ENCODE measurements at regions not wholly inside any gene's neighbourhood (a gene's known extent, or its start where the extent isn't known, plus 50 kb on each side); places are given as distances from the start of the nearest gene placed in this dataset.

DNA sequence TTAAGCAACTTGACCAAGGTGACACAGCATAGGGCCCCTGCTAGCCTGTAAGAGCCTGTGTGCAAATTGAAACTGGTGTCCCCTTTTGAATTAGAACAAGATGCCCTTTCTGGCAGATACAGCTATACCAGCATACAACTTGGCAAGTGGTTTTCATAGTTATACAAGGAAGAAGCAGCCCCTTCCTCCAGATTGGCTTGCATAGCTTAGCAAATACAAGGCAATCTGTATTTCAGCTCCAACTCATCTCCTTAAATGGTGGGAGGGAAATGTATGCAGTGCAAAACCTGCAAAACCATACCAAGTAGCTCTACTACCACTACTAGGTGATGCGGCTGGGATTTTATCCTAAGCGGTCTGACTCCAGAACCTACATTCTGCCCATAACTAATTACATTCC, 427.1 kb downstream of the HAPSTR1 start:
- TF ChIP-seq, protein P1, sequence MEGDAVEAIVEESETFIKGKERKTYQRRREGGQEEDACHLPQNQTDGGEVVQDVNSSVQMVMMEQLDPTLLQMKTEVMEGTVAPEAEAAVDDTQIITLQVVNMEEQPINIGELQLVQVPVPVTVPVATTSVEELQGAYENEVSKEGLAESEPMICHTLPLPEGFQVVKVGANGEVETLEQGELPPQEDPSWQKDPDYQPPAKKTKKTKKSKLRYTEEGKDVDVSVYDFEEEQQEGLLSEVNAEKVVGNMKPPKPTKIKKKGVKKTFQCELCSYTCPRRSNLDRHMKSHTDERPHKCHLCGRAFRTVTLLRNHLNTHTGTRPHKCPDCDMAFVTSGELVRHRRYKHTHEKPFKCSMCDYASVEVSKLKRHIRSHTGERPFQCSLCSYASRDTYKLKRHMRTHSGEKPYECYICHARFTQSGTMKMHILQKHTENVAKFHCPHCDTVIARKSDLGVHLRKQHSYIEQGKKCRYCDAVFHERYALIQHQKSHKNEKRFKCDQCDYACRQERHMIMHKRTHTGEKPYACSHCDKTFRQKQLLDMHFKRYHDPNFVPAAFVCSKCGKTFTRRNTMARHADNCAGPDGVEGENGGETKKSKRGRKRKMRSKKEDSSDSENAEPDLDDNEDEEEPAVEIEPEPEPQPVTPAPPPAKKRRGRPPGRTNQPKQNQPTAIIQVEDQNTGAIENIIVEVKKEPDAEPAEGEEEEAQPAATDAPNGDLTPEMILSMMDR (IDR thresholded peaks at IDR 0.05; ENCODE audit: low read length): no peak
- no peak for TF ChIP-seq EZH2 (IDR thresholded peaks at IDR 0.05; ENCODE audit: borderline replicate concordance, low read length)

Data from OCI-LY1 (cell line).